ENCODE measurements at regions not wholly inside any gene's neighbourhood (a gene's known extent, or its start where the extent isn't known, plus 50 kb on each side); places are given as distances from the start of the nearest gene placed in this dataset.

DNA sequence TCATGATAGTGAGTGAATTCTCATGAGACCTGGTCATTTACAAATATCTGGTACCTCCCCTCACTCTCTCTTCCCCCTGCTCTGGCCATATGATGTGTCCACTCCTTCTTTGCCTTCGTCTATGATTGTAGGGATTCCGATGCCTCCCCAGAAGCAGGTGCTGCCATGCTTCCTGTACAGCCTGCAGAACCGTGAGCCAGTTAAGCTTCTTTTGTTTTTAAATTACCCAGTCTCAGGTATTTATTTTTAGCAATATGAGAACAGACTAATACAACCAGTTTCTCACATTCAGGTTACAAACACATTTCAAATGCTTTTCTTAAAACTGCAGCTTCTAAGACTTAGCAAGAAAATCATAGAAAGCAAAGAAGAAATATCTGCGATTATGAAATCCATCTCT lies 321.2 kb upstream of the CDH7 start:
- no peak for ATAC-seq
- TF ChIP-seq POLR2A (IDR thresholded peaks at IDR 0.05) = no peak
- TF ChIP-seq, protein P1, sequence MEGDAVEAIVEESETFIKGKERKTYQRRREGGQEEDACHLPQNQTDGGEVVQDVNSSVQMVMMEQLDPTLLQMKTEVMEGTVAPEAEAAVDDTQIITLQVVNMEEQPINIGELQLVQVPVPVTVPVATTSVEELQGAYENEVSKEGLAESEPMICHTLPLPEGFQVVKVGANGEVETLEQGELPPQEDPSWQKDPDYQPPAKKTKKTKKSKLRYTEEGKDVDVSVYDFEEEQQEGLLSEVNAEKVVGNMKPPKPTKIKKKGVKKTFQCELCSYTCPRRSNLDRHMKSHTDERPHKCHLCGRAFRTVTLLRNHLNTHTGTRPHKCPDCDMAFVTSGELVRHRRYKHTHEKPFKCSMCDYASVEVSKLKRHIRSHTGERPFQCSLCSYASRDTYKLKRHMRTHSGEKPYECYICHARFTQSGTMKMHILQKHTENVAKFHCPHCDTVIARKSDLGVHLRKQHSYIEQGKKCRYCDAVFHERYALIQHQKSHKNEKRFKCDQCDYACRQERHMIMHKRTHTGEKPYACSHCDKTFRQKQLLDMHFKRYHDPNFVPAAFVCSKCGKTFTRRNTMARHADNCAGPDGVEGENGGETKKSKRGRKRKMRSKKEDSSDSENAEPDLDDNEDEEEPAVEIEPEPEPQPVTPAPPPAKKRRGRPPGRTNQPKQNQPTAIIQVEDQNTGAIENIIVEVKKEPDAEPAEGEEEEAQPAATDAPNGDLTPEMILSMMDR (IDR thresholded peaks at IDR 0.05) = no peak

DNA sequence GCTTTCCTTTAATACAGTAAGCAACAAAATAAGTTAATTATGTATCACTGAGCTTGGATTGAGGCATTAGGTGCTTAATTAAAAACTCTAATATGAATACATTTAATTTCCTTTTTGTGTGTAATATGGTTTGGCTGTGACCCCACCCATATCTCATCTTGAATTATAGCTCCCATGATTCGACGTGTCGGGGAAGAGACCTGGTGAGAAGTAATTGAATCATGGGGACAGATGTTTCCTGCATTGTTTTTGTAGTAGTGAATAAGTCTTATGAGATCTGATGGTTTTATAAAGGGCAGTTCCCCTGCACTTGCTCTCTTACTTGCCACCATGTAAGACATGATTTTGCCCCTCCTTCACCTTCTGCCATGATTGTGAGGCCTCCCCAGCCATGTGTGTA lies 325.4 kb upstream of the CDH7 start:
- 61 to 65% methylated on average over 3 of the region's 3 CpGs for WGBS, 2 donors
- Histone ChIP-seq H3K4me1 (no peaks in the 10 kb centered on the region), H3K36me3 (replicated peaks in 1 of 2; ENCODE audit: insufficient read depth in 1 of 2, low read depth in 2 of 2) (no peaks in the 10 kb centered on the region), H3K9me3 (no peaks in the 10 kb centered on the region), H3K27me3 (no peaks in the 10 kb centered on the region), H3K4me3 (no peak overlapping the region), H3K27ac (no peak overlapping the region)
- intact Hi-C loops (cut with DNase I) = no loop called here
- TF ChIP-seq, protein P1 (IDR thresholded peaks at IDR 0.05) = no peak
- no peak for TF ChIP-seq POLR2A (IDR thresholded peaks at IDR 0.05)
- ATAC-seq (no peak), DNase-seq (no peak)

More for the DNA sequence above, 321.2 kb upstream of the CDH7 start:
- Histone ChIP-seq H3K4me1 (no peaks in the 10 kb centered on the region), H3K27ac (no peak overlapping the region), H3K27me3 (no peaks in the 10 kb centered on the region), H3K4me3 (no peak overlapping the region), H3K36me3 (replicated peaks in 1 of 2; ENCODE audit: insufficient read depth in 1 of 2, low read depth in 2 of 2) (no peaks in the 10 kb centered on the region), H3K9me3 (no peaks in the 10 kb centered on the region)
- WGBS, 2 donors = 66 to 76% methylated on average over 4 of the region's 4 CpGs
- DNase-seq = no peak
- intact Hi-C loops (cut with DNase I) = no loop called here

DNA sequence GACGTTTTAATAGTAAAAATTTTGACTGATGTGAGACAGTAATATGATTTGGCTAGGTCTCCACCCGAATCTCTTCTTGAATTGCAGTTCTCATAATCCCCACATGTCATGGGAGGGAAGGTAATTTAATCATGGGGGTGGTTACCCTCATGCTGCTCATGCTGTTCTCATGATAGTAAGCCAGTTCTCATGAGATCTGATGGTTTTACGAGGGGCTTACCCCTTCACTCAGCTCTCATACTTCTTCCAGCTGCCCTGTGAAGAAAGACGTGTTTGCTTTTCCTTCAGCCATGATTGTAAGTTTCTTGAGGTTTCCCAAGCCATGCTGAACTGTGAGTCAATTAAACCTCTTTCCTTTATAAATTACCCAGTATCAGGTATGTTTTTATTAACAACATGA lies 327.0 kb upstream of the CDH7 start:
- Histone ChIP-seq H3K27me3 (no peaks in the 10 kb centered on the region), H3K4me3 (no peak overlapping the region), H3K4me1 (no peaks in the 10 kb centered on the region), H3K27ac (no peak overlapping the region), H3K36me3 (replicated peaks in 1 of 2; ENCODE audit: insufficient read depth in 1 of 2, low read depth in 2 of 2) (no peaks in the 10 kb centered on the region), H3K9me3 (no peaks in the 10 kb centered on the region)
- intact Hi-C loops (cut with DNase I) = no loop called here
- DNase-seq = no peak
- TF ChIP-seq POLR2A (IDR thresholded peaks at IDR 0.05) = no peak
- TF ChIP-seq, protein P1 (IDR thresholded peaks at IDR 0.05) = no peak
- ATAC-seq = no peak
- 23 to 33% methylated on average over 4 of the region's 4 CpGs for WGBS, 2 donors

DNA sequence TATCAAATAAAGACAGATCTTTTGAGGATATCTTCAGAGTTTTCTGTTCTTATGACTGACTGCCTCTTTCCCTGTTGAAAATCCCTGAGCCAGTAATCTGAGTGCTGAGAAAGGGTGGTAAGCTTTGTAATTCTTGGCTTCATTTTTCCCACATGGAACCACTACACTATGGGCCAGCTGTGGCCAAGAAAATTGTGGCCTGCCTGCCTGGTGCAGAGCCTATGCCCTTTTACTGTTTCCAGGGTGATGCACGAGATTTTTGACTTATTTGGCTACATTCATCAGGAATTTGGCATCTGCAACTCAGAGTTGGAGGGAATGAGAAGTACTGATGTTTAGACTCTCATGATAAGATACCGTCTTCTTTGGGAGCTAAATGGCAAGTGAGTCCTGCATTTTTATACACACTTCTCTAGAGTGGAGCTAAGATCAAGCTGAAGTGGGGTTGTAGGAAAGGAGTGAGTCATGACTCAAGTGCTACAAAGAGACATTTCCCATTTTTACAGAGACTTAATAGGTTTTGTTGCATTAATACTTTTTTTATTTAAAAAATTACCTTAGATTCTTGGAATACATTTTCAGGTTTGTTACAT lies 328.2 kb upstream of the CDH7 start:
- intact Hi-C loops (cut with DNase I) = no loop called here
- no peaks in the 10 kb centered on the region for H3K27me3 ChIP-seq
- WGBS, 2 donors = 44 to 55% methylated on average over 2 of the region's 2 CpGs
- no peak overlapping the region for H3K27ac ChIP-seq
- TF ChIP-seq, protein P1 (IDR thresholded peaks at IDR 0.05) = no peak
- TF ChIP-seq POLR2A (IDR thresholded peaks at IDR 0.05) = no peak
- H3K9me3 ChIP-seq = no peaks in the 10 kb centered on the region
- ATAC-seq = no peak
- no peaks in the 10 kb centered on the region for H3K4me1 ChIP-seq
- no peak for DNase-seq
- no peaks in the 10 kb centered on the region for H3K36me3 ChIP-seq (replicated peaks in 1 of 2; ENCODE audit: insufficient read depth in 1 of 2, low read depth in 2 of 2)
- H3K4me3 ChIP-seq = no peak overlapping the region

DNA sequence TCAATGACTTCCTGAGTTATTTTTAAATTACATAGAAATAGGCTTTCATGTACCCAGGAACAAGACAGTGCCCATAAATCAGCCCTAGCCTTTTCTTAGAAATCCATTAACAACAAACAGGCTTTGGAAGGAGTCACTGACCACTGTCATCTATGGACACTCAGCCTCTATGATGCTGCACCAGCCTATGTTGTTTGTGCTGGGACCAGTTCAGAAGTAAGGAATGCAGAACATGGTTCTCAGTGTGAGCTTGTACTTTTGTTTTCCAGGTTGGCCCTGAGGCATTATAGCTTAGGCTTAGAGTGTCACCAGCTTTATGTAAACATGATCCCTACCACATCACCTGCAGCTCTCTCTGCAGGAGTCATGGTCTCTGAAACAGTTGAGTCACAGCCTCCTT lies 335.7 kb upstream of the CDH7 start:
- no peak for DNase-seq
- intact Hi-C loops (cut with DNase I) = no loop called here
- no peak for ATAC-seq
- Histone ChIP-seq H3K4me1 (no peaks in the 10 kb centered on the region), H3K36me3 (replicated peaks in 1 of 2; ENCODE audit: insufficient read depth in 1 of 2, low read depth in 2 of 2) (no peaks in the 10 kb centered on the region), H3K4me3 (no peak overlapping the region), H3K9me3 (no peaks in the 10 kb centered on the region), H3K27ac (no peak overlapping the region), H3K27me3 (no peaks in the 10 kb centered on the region)
- TF ChIP-seq, protein P1 (IDR thresholded peaks at IDR 0.05) = no peak
- no peak for TF ChIP-seq POLR2A (IDR thresholded peaks at IDR 0.05)

Data from body of pancreas (tissue), 4 donors.